Mucosa of stomach (tissue), 1 donor: ENCODE measurements at regions not wholly inside any gene's neighbourhood (a gene's known extent, or its start where the extent isn't known, plus 50 kb on each side); places are given as distances from the start of the nearest gene placed in this dataset.

Experiments
- H3K27me3 ChIP-seq: one replicate; pipeline ENCODE4 v1.7.0; 2013; ENCODE audit warnings: mild to moderate bottlenecking, low read length; ENCODE audit not compliant: control insufficient read depth, insufficient read depth
- H3K36me3 ChIP-seq: one replicate; pipeline ENCODE4 v1.7.0; 2013; ENCODE audit warnings: low read length; ENCODE audit not compliant: control insufficient read depth, insufficient read depth
- H3K4me1 ChIP-seq: one replicate; pipeline ENCODE4 v1.7.0; 2013; ENCODE audit warnings: mild to moderate bottlenecking, low read length; ENCODE audit not compliant: control insufficient read depth, insufficient read depth
- H3K4me3 ChIP-seq: one replicate; pipeline ENCODE4 v1.7.0; 2013; ENCODE audit warnings: low read length
- H3K9ac ChIP-seq: one replicate; pipeline ENCODE4 v1.7.0; 2013; ENCODE audit warnings: mild to moderate bottlenecking, low read length, moderate library complexity
- H3K9me3 ChIP-seq: one replicate; pipeline ENCODE4 v1.7.0; 2013; ENCODE audit warnings: mild to moderate bottlenecking, low read length, moderate library complexity; ENCODE audit not compliant: control insufficient read depth
- donor health status: Pancreatic carcinoma.

DNA sequence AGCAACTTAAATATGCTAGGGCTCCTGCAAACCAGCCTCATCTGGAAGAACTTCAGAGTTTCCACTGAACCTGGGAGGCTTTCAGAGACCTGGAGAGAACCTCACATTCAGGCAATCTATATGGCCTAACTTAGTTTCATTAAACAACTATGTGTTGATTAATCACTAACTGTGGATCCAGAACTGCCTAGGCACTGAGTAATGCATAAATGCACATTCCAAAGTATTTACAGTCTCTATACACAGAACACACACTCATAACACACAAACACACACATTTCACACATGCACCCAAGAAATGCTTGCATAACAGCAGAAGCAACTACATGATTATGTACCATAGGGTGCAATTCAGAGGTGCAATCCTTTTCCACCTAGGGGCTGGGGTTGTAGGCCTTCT is 552.8 kb downstream of the BCL11A start:
- Histone ChIP-seq H3K4me1 (no peaks in the 10 kb centered on the region), H3K4me3 (no peak overlapping the region), H3K27me3 (no peaks in the 10 kb centered on the region), H3K36me3 (no peaks in the 10 kb centered on the region), H3K9ac (no peak overlapping the region), H3K9me3 (no peaks in the 10 kb centered on the region)

DNA sequence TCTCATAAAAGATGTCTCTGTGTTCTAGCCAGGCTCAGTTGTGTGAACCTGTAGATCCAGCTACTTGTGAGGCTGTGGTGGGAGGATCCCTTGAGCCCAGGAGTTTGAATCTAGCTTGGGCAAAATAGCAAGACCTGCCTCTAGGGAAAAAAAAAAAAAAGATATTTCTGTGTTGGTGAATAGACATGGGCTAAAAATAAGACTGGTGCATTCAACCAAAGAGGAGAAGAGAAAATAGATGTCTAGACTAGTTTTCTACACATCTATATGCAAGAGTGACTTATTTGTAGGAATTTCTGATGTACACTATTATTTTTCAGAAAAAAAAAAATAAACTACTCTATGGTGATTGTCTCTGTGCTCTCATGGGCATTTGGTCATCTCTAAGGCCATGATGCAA is 555.1 kb downstream of the BCL11A start:
- no peaks in the 10 kb centered on the region for H3K36me3 ChIP-seq

DNA sequence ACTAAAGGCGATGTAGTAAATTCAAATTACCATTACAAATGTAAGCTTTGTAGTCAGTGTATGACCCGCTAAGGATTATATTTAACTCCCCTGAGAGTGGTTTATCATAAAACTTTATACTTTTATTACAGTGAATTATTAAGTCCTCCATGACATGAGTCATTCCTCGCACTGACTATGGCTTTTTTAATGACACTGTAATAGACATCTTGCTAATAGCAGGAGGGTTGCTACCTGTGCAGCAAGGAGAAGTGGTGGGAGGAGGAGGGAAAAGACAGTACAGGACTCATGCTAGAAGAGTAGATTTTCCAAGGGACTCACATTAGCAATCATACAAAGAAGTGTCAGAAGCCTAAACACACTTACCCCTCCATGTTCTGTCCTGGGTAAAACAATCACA is 556.1 kb downstream of the BCL11A start:
- Histone ChIP-seq H3K4me1 (no peaks in the 10 kb centered on the region), H3K36me3 (no peaks in the 10 kb centered on the region), H3K4me3 (no peak overlapping the region), H3K9me3 (no peaks in the 10 kb centered on the region), H3K9ac (no peak overlapping the region), H3K27me3 (no peaks in the 10 kb centered on the region)

More for the DNA sequence above, 555.1 kb downstream of the BCL11A start:
- Histone ChIP-seq H3K4me3 (no peak overlapping the region), H3K9me3 (no peaks in the 10 kb centered on the region), H3K27me3 (no peaks in the 10 kb centered on the region), H3K9ac (no peak overlapping the region), H3K4me1 (no peaks in the 10 kb centered on the region)

DNA sequence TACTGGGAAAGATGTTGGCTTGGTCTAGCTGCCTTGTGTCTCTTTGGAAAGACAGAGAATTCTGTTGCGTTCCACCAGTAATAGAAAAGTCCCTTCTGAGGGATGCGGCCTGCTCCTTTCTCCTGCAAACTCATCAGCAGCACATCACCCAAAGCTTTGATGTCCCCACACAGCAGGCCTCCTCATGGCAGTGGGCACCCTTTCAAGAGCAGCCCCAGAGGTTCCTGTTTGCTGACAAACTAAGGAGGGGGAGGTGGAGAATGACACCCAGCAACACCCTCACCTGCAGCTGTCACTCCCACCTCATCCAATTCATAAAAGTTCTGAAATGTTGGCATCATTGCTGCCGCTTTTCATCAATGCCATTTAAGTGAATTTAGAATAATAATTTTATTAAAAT is 556.6 kb downstream of the BCL11A start:
- no peak overlapping the region for H3K4me3 ChIP-seq
- H3K36me3 ChIP-seq: no peaks in the 10 kb centered on the region
- H3K27me3 ChIP-seq: no peaks in the 10 kb centered on the region
- H3K9me3 ChIP-seq: no peaks in the 10 kb centered on the region
- no peak overlapping the region for H3K9ac ChIP-seq
- no peaks in the 10 kb centered on the region for H3K4me1 ChIP-seq

DNA sequence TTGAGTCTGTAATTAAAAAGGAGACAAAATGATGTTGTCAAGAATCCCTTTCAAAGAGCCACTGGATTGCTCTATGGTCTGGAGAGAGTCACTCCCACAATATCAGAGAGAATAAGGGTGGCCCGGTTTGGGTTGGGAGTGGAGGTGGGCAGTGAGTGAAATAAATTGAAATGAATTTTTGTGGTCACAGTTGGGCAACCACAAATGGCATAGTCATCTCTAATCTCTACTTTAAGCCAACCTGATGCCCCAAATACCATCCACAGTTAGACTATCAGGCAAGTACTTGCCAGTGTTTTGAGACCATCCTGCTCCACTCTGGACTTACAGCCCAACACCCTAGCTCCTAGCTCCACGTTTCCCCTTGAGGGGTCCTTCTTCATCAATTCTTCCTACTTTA is 559.7 kb downstream of the BCL11A start:
- H3K4me3 ChIP-seq: no peak overlapping the region
- no peak overlapping the region for H3K9ac ChIP-seq
- H3K27me3 ChIP-seq: no peaks in the 10 kb centered on the region
- no peaks in the 10 kb centered on the region for H3K36me3 ChIP-seq
- no peaks in the 10 kb centered on the region for H3K9me3 ChIP-seq
- no peaks in the 10 kb centered on the region for H3K4me1 ChIP-seq

DNA sequence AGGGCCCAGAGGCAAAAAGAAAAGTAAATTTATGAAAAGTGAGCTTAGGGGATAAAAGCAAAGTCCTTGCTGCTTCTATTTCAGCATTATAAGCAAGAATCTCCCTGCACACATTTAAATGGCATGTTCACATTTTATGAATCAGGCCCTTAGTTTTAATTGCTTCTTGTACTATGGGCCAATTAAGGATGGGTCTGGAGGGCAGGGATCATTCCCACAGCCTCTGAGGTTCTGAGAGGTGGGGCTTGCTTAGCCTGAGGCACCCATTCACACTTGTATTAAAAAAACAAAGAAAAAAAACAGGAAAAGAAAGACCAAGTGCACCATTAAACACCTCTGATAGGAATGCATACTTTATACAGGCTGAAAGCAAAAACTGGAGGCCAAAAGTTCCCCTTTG is 565.1 kb downstream of the BCL11A start:
- Histone ChIP-seq H3K36me3 (no peaks in the 10 kb centered on the region), H3K9me3 (no peaks in the 10 kb centered on the region), H3K27me3 (no peaks in the 10 kb centered on the region), H3K4me3 (no peak overlapping the region), H3K4me1 (no peaks in the 10 kb centered on the region), H3K9ac (no peak overlapping the region)

DNA sequence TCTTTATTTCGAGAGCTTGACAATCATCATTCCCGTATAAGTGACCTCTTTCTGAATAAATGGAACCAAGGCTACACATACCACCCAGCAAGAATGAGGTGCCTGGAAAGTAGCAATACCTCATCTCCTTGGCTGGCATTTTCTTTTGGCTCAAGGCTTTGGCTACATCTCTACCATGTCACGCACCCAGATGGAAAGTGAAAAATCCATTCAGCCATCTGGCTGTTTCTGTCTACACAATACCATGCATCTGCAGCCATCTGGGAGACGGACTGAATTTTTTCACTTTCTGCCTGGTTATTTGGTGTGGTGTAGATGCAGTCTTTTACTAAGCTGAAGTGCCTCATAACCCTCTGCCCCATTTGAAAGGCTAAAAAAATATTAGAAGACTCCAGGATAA is 566.9 kb downstream of the BCL11A start:
- no peaks in the 10 kb centered on the region for H3K9me3 ChIP-seq
- no peak overlapping the region for H3K9ac ChIP-seq
- H3K4me1 ChIP-seq: no peaks in the 10 kb centered on the region
- no peaks in the 10 kb centered on the region for H3K27me3 ChIP-seq
- H3K36me3 ChIP-seq: no peaks in the 10 kb centered on the region
- no peak overlapping the region for H3K4me3 ChIP-seq

DNA sequence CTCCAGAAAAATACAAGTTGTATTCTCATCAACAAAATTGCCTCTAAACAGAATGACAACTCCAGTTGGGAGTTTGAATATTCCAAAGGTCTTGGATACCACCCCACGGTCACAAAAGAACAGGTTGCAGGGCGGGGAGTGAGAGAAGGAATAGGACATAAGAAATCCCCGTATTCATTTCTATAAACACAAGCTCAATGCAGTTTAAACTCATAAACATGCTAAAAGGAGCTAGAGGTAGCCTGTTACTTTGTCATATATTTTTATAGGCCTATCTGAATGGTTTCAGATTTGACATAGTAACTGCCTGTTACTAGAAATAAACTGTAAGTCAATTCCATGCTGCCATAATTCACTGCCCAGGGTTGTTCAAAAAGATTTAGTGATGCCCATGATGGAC is 567.5 kb downstream of the BCL11A start:
- no peaks in the 10 kb centered on the region for H3K36me3 ChIP-seq
- H3K4me1 ChIP-seq: no peaks in the 10 kb centered on the region
- H3K9me3 ChIP-seq: no peaks in the 10 kb centered on the region
- H3K4me3 ChIP-seq: no peak overlapping the region
- no peak overlapping the region for H3K9ac ChIP-seq
- no peaks in the 10 kb centered on the region for H3K27me3 ChIP-seq

DNA sequence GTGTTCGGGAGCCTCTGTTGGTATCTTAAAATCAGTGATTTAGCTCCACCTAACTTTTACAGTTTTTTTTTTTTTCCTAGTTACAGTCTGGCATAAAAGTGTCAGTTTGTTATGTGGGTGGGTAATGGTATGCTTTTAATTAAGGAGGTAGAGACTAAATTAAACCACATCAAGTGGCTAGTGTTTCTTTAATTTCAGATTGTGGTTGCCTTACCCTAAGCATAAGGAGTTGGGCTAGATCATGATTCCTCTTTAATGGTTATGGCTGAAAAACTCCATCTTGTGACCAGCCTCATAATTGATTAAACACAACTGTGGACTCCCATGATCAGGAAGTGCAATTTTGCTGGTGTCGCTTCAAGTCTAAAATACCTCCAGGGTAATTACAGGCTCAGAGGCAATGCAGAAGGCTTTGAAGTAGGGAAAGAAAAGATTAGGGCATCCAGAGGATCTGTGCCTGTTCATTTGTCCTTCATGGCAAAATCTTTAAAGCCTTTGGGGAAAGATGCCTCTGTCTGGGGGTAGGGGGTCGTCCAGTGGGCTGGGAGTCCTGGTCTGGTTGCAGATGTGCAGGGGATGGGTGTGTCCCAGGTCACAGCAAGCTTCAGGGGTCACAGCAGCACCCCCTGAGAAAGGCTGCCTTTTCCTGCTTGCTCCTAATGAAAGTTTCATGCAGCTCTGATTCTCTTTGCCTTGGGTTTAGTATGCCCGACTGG is 579.2 kb downstream of the BCL11A start:
- H3K9me3 ChIP-seq: no peaks in the 10 kb centered on the region

DNA sequence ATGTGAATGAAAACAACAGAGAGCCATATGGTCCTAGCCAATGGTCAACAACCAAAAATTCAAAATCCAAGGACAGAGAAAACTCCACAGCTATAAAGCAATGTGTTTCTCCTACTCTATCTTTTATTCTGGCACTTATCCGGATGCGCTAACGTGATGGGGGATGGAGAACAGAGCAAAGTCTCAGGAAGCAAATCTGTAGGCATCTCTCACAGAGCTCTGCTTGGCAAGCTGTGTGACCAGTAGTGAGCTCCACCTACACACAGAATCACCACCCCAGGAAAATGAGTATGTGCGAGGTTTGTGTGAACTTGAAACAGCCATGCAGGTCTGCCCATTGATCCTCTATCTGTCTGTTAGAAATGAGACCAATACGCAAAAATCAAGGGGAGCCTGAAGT is 584.3 kb downstream of the BCL11A start:
- Histone ChIP-seq H3K36me3 (no peaks in the 10 kb centered on the region), H3K4me3 (no peak overlapping the region), H3K9ac (no peak overlapping the region), H3K4me1 (no peaks in the 10 kb centered on the region), H3K9me3 (no peaks in the 10 kb centered on the region), H3K27me3 (no peaks in the 10 kb centered on the region)

More for the DNA sequence above, 579.2 kb downstream of the BCL11A start:
- H3K27me3 ChIP-seq: no peaks in the 10 kb centered on the region
- H3K9ac ChIP-seq: no peak overlapping the region
- H3K4me3 ChIP-seq: no peak overlapping the region
- no peaks in the 10 kb centered on the region for H3K4me1 ChIP-seq
- H3K36me3 ChIP-seq: no peaks in the 10 kb centered on the region

DNA sequence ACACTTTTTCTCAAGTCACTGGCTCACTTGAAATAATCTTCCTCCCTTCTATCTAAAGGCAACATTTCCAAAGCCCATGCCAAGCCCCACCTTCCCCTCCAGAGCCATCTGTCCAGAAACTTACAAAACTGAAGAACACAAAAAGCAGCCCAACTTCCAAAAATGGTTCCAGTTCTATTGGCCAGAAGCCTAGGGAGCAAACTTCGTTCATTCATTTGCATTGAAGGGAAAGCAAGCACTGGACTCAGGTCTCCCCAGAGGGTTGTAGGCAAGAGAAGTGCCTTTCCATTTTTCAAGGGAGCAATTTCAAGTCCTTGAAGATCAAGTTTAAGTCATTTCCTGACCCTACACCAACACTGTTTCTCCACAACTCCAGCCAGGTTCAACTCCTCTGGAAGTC is 585.0 kb downstream of the BCL11A start:
- no peaks in the 10 kb centered on the region for H3K9me3 ChIP-seq
- H3K4me3 ChIP-seq: no peak overlapping the region
- H3K36me3 ChIP-seq: no peaks in the 10 kb centered on the region
- H3K4me1 ChIP-seq: no peaks in the 10 kb centered on the region
- no peak overlapping the region for H3K9ac ChIP-seq
- H3K27me3 ChIP-seq: no peaks in the 10 kb centered on the region

DNA sequence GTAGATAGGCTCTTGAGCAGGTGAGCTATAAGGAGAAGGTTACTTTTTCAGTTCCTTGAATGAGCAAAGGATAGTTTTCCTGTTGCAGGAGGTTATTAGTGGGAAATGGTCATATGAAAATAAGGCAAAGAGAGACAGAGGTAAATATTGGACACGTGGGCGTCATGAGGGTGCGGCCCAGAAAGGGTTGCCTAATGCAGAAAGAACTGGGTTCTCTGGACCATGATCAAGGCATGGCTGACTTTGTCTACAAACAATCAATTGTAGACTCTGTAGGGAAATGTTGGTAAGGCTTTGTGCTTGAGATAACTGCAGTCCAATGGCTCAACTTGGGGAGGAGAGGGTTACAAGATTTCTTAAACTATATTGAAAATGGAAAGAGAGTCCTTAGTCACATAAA is 585.8 kb downstream of the BCL11A start:
- no peaks in the 10 kb centered on the region for H3K9me3 ChIP-seq
- H3K27me3 ChIP-seq: no peaks in the 10 kb centered on the region
- H3K4me3 ChIP-seq: no peak overlapping the region
- H3K9ac ChIP-seq: no peak overlapping the region
- no peaks in the 10 kb centered on the region for H3K36me3 ChIP-seq
- H3K4me1 ChIP-seq: no peaks in the 10 kb centered on the region

DNA sequence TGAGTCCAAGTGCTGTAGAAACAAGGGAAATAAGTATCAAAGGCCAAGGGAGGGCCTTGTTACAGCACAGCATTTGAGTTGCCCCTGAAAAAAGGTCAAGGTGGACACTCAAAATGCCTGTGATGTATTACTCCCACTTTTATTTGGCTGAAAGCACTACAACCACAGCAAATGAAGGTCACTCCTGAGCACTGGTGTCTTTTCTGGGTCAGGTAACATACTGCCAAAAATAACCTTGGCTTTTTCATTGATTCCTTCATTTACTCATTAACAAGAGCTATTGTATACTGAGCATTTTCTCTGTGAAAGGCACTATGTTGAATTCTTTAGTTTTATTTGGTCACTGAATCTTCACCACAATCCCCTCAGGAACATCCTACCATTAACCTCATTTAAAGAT is 590.3 kb downstream of the BCL11A start:
- Histone ChIP-seq H3K27me3 (no peaks in the 10 kb centered on the region), H3K9ac (no peak overlapping the region), H3K9me3 (no peaks in the 10 kb centered on the region), H3K36me3 (no peaks in the 10 kb centered on the region), H3K4me3 (no peak overlapping the region), H3K4me1 (no peaks in the 10 kb centered on the region)
